GM12872 (cell line): ENCODE measurements at regions not wholly inside any gene's neighbourhood (a gene's known extent, or its start where the extent isn't known, plus 50 kb on each side); places are given as distances from the start of the nearest gene placed in this dataset.

Source experiments
- CTCF ChIP-seq: IDR thresholded peaks from 3 replicates; pipeline ENCODE4 v1.5.1; 2011; ENCODE audit warnings: low read depth, mild to moderate bottlenecking, low read length, moderate library complexity; ENCODE audit not compliant: insufficient read depth

- TF ChIP-seq CTCF = no peak
These were observed 817.6 kb upstream of the CITED2 start for GRCh38 chr6:140192018-140192417.

DNA sequence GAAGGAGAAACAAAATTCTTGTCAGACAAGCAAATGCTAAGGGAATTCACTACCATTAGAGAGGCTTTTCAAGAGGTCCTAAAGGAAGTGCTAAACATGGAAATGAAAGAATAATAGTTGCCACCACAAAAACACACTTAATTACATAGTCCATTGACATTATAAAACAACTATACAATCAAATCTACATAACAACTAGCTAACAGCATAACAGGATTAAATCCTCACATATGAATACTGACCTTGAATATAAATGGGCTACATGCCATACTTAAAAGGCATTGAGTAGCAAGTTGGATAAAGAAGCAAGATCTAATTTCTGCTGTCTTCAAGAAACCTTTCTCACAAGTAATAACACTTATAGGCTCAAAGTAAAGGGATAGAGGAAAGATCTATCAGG, 811.5 kb upstream of the CITED2 start:
- no peak for TF ChIP-seq CTCF

- TF ChIP-seq CTCF = no peak
These were observed 809.4 kb upstream of the CITED2 start for GRCh38 chr6:140183881-140184280.

- no peak for TF ChIP-seq CTCF
These were observed 808.4 kb upstream of the CITED2 start for GRCh38 chr6:140182821-140183220.

GRCh38 chr6:140181876-140182275, 807.4 kb upstream of the CITED2 start:
- TF ChIP-seq CTCF = no peak

GRCh38 chr6:140180306-140180705, 805.9 kb upstream of the CITED2 start:
- no peak for TF ChIP-seq CTCF

- TF ChIP-seq CTCF = no peak
These were observed 804.5 kb upstream of the CITED2 start for GRCh38 chr6:140178935-140179334.

GRCh38 chr6:140178520-140178919, 804.1 kb upstream of the CITED2 start:
- no peak for TF ChIP-seq CTCF
